ENCODE measurements at regions not wholly inside any gene's neighbourhood (a gene's known extent, or its start where the extent isn't known, plus 50 kb on each side); places are given as distances from the start of the nearest gene placed in this dataset.

GRCh38 chr9:126131066-126132010 lies 195.3 kb upstream of the MVB12B start:
- H3K4me1 ChIP-seq (replicated peaks in 1 of 2; ENCODE audit: control insufficient read depth in 2 of 2, insufficient read depth in 2 of 2, low read length in 2 of 2) = no peaks in the 10 kb centered on the region
- in situ Hi-C loops (cut with MboI) (no loop called here), intact Hi-C loops (cut with micrococcal nuclease) (no loop called here)
- H3K27ac ChIP-seq (ENCODE audit: extremely low read depth, low read depth, low read length) = no peak overlapping the region
- no peak overlapping the region for H3K4me2 ChIP-seq (ENCODE audit: insufficient read depth, low read length)
- H3K27me3 ChIP-seq (ENCODE audit: control insufficient read depth in 2 of 2, insufficient read depth in 2 of 2, low read length in 2 of 2) = no peaks in the 10 kb centered on the region; a peak in 1 of 5 replicates
- H3K79me2 ChIP-seq (ENCODE audit: control insufficient read depth, insufficient read depth, low read length) = no peaks in the 10 kb centered on the region
- no peak for DNase-seq (ENCODE audit: extremely low read depth in 1 of 4, low spot score in 3 of 4)
- no peak overlapping the region for H2AFZ ChIP-seq (ENCODE audit: low read depth, low read length)
- no peaks in the 10 kb centered on the region for H3K9me3 ChIP-seq (replicated peaks; ENCODE audit: control insufficient read depth, insufficient read depth, low read depth, low read length)
- no peak overlapping the region for H3K9ac ChIP-seq (ENCODE audit: insufficient read depth in 1 of 2, low read depth in 2 of 2, low read length in 2 of 2)
- no peaks in the 10 kb centered on the region for H3K9me1 ChIP-seq (ENCODE audit: control insufficient read depth, insufficient read depth, low read length)
- no peak for ATAC-seq
- POLR2A ChIA-PET = interaction anchor here (0.8 kb wide), 1 partner anchor 18 kb away, joined by 3 read pairs; no protein-coding TSS in a partner anchor
- BruUV-seq (replicated peaks) = no TSS peak
- H4K20me1 ChIP-seq (replicated peaks; ENCODE audit: control insufficient read depth, insufficient read depth, low read length) = no peaks in the 10 kb centered on the region
- CTCF ChIA-PET (ENCODE audit: low intra/inter-chr PET ratio) = no interaction called here
- no peaks in the 10 kb centered on the region for H3K36me3 ChIP-seq (ENCODE audit: control insufficient read depth, insufficient read depth, low read length)
- 4% methylated on average over 15 of the region's 16 CpGs for WGBS (ENCODE audit: insufficient coverage, low coverage, missing lambda C conversion rate)
- H3K4me3 ChIP-seq = no peak overlapping the region
- FAIRE-seq = no peak
- TF ChIP-seq, protein P1, sequence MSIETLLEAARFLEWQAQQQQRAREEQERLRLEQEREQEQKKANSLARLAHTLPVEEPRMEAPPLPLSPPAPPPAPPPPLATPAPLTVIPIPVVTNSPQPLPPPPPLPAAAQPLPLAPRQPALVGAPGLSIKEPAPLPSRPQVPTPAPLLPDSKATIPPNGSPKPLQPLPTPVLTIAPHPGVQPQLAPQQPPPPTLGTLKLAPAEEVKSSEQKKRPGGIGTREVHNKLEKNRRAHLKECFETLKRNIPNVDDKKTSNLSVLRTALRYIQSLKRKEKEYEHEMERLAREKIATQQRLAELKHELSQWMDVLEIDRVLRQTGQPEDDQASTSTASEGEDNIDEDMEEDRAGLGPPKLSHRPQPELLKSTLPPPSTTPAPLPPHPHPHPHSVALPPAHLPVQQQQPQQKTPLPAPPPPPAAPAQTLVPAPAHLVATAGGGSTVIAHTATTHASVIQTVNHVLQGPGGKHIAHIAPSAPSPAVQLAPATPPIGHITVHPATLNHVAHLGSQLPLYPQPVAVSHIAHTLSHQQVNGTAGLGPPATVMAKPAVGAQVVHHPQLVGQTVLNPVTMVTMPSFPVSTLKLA (conservative IDR thresholded peaks at IDR 0.05) = no peak
- TF ChIP-seq KLF6 (CRISPR knock-in tag; IDR thresholded peaks at IDR 0.05; ENCODE audit: borderline replicate concordance) = no peak
- TF ChIP-seq, protein P2, sequence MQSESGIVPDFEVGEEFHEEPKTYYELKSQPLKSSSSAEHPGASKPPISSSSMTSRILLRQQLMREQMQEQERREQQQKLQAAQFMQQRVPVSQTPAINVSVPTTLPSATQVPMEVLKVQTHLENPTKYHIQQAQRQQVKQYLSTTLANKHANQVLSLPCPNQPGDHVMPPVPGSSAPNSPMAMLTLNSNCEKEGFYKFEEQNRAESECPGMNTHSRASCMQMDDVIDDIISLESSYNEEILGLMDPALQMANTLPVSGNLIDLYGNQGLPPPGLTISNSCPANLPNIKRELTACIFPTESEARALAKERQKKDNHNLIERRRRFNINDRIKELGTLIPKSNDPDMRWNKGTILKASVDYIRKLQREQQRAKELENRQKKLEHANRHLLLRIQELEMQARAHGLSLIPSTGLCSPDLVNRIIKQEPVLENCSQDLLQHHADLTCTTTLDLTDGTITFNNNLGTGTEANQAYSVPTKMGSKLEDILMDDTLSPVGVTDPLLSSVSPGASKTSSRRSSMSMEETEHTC (IDR thresholded peaks at IDR 0.05) = no peak
- no peak for TF ChIP-seq PATZ1 (CRISPR knock-in tag; IDR thresholded peaks at IDR 0.05; ENCODE audit: borderline replicate concordance)
- no peak for TF ChIP-seq ETV5 (CRISPR knock-in tag; IDR thresholded peaks at IDR 0.05; ENCODE audit: low read depth)
- TF ChIP-seq, protein P3, sequence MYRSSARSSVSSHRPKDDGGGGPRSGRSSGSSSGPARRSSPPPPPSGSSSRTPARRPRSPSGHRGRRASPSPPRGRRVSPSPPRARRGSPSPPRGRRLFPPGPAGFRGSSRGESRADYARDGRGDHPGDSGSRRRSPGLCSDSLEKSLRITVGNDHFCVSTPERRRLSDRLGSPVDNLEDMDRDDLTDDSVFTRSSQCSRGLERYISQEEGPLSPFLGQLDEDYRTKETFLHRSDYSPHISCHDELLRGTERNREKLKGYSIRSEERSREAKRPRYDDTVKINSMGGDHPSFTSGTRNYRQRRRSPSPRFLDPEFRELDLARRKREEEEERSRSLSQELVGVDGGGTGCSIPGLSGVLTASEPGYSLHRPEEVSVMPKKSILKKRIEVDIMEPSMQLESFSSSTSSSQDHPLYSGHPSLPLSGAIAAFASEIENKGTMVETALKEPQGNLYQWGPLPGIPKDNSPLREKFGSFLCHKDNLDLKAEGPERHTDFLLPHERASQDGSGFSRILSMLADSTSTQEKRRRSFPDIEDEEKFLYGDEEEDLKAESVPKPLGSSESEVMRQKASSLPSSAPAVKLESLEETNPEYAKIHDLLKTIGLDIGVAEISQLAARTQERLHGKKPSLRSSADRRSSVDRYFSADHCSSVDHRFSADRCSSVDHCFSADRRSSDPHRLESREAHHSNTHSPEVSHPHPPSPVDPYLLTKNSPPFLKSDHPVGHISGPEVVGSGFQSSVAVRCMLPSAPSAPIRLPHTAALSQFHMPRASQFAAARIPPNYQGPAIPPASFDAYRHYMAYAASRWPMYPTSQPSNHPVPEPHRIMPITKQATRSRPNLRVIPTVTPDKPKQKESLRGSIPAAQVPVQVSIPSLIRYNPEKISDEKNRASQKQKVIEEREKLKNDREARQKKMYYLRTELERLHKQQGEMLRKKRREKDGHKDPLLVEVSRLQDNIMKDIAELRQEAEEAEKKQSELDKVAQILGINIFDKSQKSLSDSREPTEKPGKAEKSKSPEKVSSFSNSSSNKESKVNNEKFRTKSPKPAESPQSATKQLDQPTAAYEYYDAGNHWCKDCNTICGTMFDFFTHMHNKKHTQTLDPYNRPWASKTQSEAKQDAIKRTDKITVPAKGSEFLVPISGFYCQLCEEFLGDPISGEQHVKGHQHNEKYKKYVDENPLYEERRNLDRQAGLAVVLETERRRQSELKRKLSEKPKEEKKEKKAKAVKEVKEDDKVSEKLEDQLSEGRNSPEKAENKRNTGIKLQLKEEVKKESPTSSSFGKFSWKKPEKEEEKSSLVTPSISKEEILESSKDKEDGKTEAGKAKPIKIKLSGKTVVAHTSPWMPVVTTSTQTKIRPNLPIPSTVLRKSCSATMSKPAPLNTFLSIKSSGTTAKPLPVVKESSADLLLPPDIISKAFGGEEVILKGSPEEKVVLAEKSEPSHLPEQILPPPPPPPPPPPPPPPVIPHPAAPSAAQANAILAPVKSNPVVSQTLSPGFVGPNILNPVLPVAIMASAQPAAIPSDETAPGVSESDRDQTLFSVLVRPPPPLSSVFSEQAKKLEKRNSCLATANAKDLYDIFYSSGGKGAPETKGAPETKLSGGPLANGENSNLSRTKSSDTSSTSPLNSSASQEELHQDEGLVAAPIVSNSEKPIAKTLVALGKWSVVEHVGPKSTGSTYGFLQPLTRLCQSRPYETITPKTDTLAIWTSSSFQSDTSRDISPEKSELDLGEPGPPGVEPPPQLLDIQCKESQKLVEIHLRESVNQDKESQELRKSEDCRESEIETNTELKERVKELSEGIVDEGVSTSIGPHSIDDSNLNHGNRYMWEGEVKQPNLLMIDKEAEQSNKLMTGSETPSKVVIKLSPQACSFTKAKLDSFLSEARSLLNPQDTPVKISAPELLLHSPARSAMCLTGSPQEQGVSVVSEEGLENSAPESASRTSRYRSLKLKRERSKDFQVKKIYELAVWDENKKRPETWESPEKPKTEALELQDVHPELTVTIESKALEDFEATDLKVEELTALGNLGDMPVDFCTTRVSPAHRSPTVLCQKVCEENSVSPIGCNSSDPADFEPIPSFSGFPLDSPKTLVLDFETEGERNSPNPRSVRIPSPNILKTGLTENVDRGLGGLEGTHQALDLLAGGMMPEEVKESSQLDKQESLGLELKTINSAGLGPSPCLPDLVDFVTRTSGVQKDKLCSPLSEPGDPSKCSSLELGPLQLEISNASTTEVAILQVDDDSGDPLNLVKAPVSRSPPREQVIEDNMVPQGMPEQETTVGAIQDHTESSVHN (IDR thresholded peaks at IDR 0.05; ENCODE audit: borderline replicate concordance in 1 of 2, low read depth in 1 of 2) = no peak

All from K562 (cell line).